GM12878 (cell line): ENCODE measurements at regions not wholly inside any gene's neighbourhood (a gene's known extent, or its start where the extent isn't known, plus 50 kb on each side); places are given as distances from the start of the nearest gene placed in this dataset.

Experiments used
- ATAC-seq: fragments of 200-7000 bp; cut with Tn5 transposase; 3 replicates; pipeline ENCODE4 v1.9.1; 2020; ENCODE audit warnings: mild to moderate bottlenecking, moderate library complexity
- BruUV-seq: library from RNA; stranded (reverse); fragments of 400-500 nt; replicated peaks from 2 replicates; lab custom pipeline; 2021; lab: Mats Ljungman, UMichigan
- CTCF ChIA-PET: fragments of 300-600 bp; sonication (Branson Sonifier 250); formaldehyde crosslinking; extraction: SDS; loops from one replicate; lab custom pipeline; 2021; ENCODE audit warnings: inconsistent platforms; lab: Yijun Ruan, JAX
- POLR2A ChIA-PET: fragments of 350-600 bp; formaldehyde crosslinking; extraction: SDS; loops from one replicate; lab custom pipeline; 2021; ENCODE audit warnings: inconsistent platforms; lab: Charles Lee
- RAD21 ChIA-PET: fragments of 300-600 bp; sonication (Branson Sonifier 250); formaldehyde crosslinking; loops from one replicate; lab custom pipeline; 2023; ENCODE audit warnings: antibody characterized with exemption; ENCODE audit not compliant: unreplicated experiment; lab: Charles Lee
- SMC1A ChIA-PET: fragments of 300-600 bp; sonication (Branson Sonifier 250); formaldehyde crosslinking; loops from one replicate; lab custom pipeline; 2023; ENCODE audit not compliant: unreplicated experiment, uncharacterized antibody; lab: Charles Lee
- DNase-seq: peaks from one replicate; pipeline ENCODE4 v3.0.0-alpha.2; 2011; ENCODE audit warnings: low read depth, low spot score
- FAIRE-seq: peaks from 3 replicates; lab custom pipeline; 2011; peaks lifted over from hg19 to GRCh38; lab: Jason Lieb, UNC
- H2AFZ ChIP-seq: 2 replicates; pipeline ENCODE4 v1.6.0; 2011; ENCODE audit warnings: low read depth, low read length, control low read depth; ENCODE audit not compliant: control insufficient read depth
- H3K27ac ChIP-seq: 2 replicates; pipeline ENCODE4 v1.5.1; 2011; ENCODE audit warnings: control low read depth; ENCODE audit not compliant: control insufficient read depth, insufficient read depth
- H3K27me3 ChIP-seq, 2 experiments: replicated peaks in 1 of 2; 2 replicates each; pipeline versions ENCODE4 v1.6.0 to v1.6.1; 2011; ENCODE audit warnings: low read length in 1 of 2; ENCODE audit not compliant: control insufficient read depth in 2 of 2, insufficient read depth in 2 of 2
- H3K36me3 ChIP-seq, 2 experiments: 2 replicates each; pipeline ENCODE4 v1.5.1; 2011; ENCODE audit warnings: low read length in 1 of 2; ENCODE audit not compliant: control insufficient read depth in 2 of 2, insufficient read depth in 2 of 2
- H3K4me1 ChIP-seq: 2 replicates; pipeline ENCODE4 v1.6.1; 2011; ENCODE audit warnings: mild to moderate bottlenecking, low read length, moderate library complexity, mixed read lengths; ENCODE audit not compliant: control insufficient read depth, insufficient read depth
- H3K4me2 ChIP-seq: 2 replicates; pipeline ENCODE4 v1.6.0; 2011; ENCODE audit warnings: control low read depth; ENCODE audit not compliant: control insufficient read depth, insufficient read depth
- H3K4me3 ChIP-seq: fragments of 200-600 bp; sonication (generic); 2 replicates; pipeline ENCODE4 v1.5.1; 2016
- H3K79me2 ChIP-seq: 2 replicates; pipeline ENCODE4 v1.6.0; 2011; ENCODE audit warnings: low read length; ENCODE audit not compliant: control insufficient read depth, insufficient read depth
- H3K9ac ChIP-seq: 2 replicates; pipeline ENCODE4 v1.8.0; 2011; ENCODE audit warnings: low read length, control low read depth, mixed read lengths; ENCODE audit not compliant: control insufficient read depth, insufficient read depth
- H3K9me3 ChIP-seq: replicated peaks from 3 replicates; pipeline ENCODE4 v1.5.1; 2011; ENCODE audit warnings: mild to moderate bottlenecking, low read length; ENCODE audit not compliant: control insufficient read depth, insufficient read depth
- H4K20me1 ChIP-seq: 2 replicates; pipeline ENCODE4 v1.6.0; 2011; ENCODE audit not compliant: control insufficient read depth, insufficient read depth
- ASH2L ChIP-seq: fragments of 300-600, 200-600 bp; sonication (generic); IDR thresholded peaks from 2 replicates; pipeline ENCODE4 v1.6.1; 2017; ENCODE audit warnings: low read depth, mild to moderate bottlenecking, borderline replicate concordance
- CBX3 ChIP-seq: fragments of 200-600 bp; sonication (generic); IDR thresholded peaks from 2 replicates; pipeline ENCODE4 v1.6.1; 2016; ENCODE audit warnings: low read depth, borderline replicate concordance
- CEBPB ChIP-seq, 2 experiments: fragments of 150-350 bp in 1 of 2; IDR thresholded peaks; 2 replicates each; pipeline ENCODE4 v1.6.1; 2012 to 2014; ENCODE audit warnings: low read depth in 2 of 2, low read length in 2 of 2, borderline replicate concordance in 1 of 2, inconsistent platforms in 1 of 2
- EZH2 ChIP-seq: IDR thresholded peaks from 2 replicates; pipeline ENCODE4 v1.6.1; 2012; ENCODE audit warnings: low read depth, mild to moderate bottlenecking, control low read depth, inconsistent platforms, low read length, borderline replicate concordance; ENCODE audit not compliant: control insufficient read depth
- HDGF ChIP-seq: fragments of 450-650 bp; IDR thresholded peaks from 2 replicates; pipeline ENCODE4 v1.6.1; 2016; ENCODE audit warnings: antibody characterized with exemption
- MYB ChIP-seq: fragments of 150-350 bp; IDR thresholded peaks from 2 replicates; pipeline ENCODE4 v1.6.1; 2014; ENCODE audit warnings: mild to moderate bottlenecking, low read depth, low read length, borderline replicate concordance
- NRF1 ChIP-seq: conservative IDR thresholded peaks from 2 replicates; pipeline ENCODE4 v1.6.1; 2011; ENCODE audit warnings: mild to moderate bottlenecking, low read depth, low read length, improper control_type of control experiment
- POLR2AphosphoS2 ChIP-seq: IDR thresholded peaks from 2 replicates; pipeline ENCODE4 v1.6.1; 2011; ENCODE audit warnings: low read depth, mild to moderate bottlenecking, low read length, improper control_type of control experiment, moderate library complexity
- RAD21 ChIP-seq: IDR thresholded peaks from 2 replicates; pipeline ENCODE4 v1.6.1; 2011; ENCODE audit warnings: mild to moderate bottlenecking, low read depth, low read length, moderate library complexity; ENCODE audit not compliant: insufficient read depth
- TCF7 ChIP-seq: IDR thresholded peaks from 2 replicates; pipeline ENCODE4 v1.6.1; 2014; ENCODE audit warnings: antibody characterized with exemption, borderline replicate concordance
- YBX1 ChIP-seq: fragments of 450-650 bp; IDR thresholded peaks from 2 replicates; pipeline ENCODE4 v1.6.1; 2016; ENCODE audit warnings: antibody characterized with exemption
- ZNF217 ChIP-seq: fragments of 450-650 bp; IDR thresholded peaks from 2 replicates; pipeline ENCODE4 v1.6.1; 2017; ENCODE audit warnings: antibody characterized with exemption, mild to moderate bottlenecking
- WGBS: methylation state at CpG from one replicate; pipeline ENCODE4 v1.1.6; 2016; ENCODE audit warnings: low lambda C conversion rate; ENCODE audit not compliant: insufficient replicate concordance, insufficient coverage; ENCODE audit errors: missing lambda C conversion rate; 5-methylcytosine and 5-hydroxymethylcytosine counted together
- in situ Hi-C: fragments of 300-500 bp; cut with MboI; formaldehyde crosslinking; loops from 9 replicates; pipeline ENCODE4 v1.14.3; 2018; ENCODE audit warnings: mixed read lengths
- intact Hi-C: fragments of 100-400 bp; cut with micrococcal nuclease; formaldehyde crosslinking; loops from one replicate; pipeline ENCODE4 v1.14.2; 2022; ENCODE audit not compliant: unreplicated experiment
- TF ChIP-seq, protein P1 (sequence below): IDR thresholded peaks from 2 replicates; pipeline ENCODE4 v1.6.1; 2011; ENCODE audit warnings: borderline replicate concordance, low read depth, mild to moderate bottlenecking, moderate library complexity, mixed read lengths, low read length; ENCODE audit not compliant: insufficient read depth; ENCODE audit errors: extremely low read length
- TF ChIP-seq, protein P2 (sequence below): fragments of 450-650 bp; IDR thresholded peaks from 2 replicates; pipeline ENCODE4 v1.6.1; 2017; ENCODE audit warnings: antibody characterized with exemption, mild to moderate bottlenecking, moderate library complexity
- TF ChIP-seq, protein P3 (sequence below): fragments of 450-650 bp; IDR thresholded peaks from 2 replicates; pipeline ENCODE4 v1.6.1; 2017; ENCODE audit warnings: low read depth, mild to moderate bottlenecking, moderate library complexity
- TF ChIP-seq, protein P4 (sequence below): fragments of 450-650 bp; IDR thresholded peaks from 2 replicates; pipeline ENCODE4 v1.6.1; 2017; ENCODE audit warnings: mild to moderate bottlenecking, moderate library complexity

DNA sequence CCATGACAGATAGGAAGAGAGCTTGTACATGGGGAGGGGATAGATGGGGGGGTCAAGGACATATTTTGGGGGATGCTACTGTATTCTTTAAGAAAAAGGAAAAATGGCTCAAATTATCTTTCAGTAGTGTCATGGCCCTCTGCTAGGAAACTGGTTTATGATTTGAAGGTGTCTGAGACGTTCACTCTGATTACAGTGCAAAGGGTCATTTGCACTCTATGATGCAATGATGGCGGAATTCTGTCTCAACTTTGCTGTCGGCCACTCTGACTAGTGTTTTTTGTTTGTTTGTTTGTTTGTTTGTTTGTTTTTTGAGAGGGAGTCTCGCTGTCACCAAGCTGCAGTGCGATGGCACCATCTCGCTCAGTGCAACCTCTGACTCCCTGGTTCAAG is 180.0 kb downstream of the SOX4 start:
- DNase-seq (no peak), ATAC-seq (no peak), FAIRE-seq (no peak)
- ChIA-PET CTCF (interaction anchor here (1.3 kb wide), 1 partner anchor 122 kb away, joined by 3 read pairs; no protein-coding TSS in a partner anchor), RAD21 (no interaction called here), POLR2A (interaction anchor here (0.7 kb wide), 1 partner anchor 185 kb away, joined by 3 read pairs; no protein-coding TSS in a partner anchor), SMC1A (no interaction called here)
- no TSS peak for BruUV-seq
- H3K36me3 ChIP-seq = no peaks in the 10 kb centered on the region
- no peak overlapping the region for H3K27ac ChIP-seq
- H3K79me2 ChIP-seq = no peaks in the 10 kb centered on the region
- no peak overlapping the region for H3K4me2 ChIP-seq
- no peak overlapping the region for H3K9ac ChIP-seq
- no peaks in the 10 kb centered on the region for H4K20me1 ChIP-seq
- H3K4me1 ChIP-seq = no peaks in the 10 kb centered on the region
- H3K9me3 ChIP-seq = no peaks in the 10 kb centered on the region
- intact Hi-C loops = no loop called here
- 54% methylated on average over 6 of the region's 6 CpGs for WGBS
- H2AFZ ChIP-seq = no peak overlapping the region
- no peak overlapping the region for H3K4me3 ChIP-seq
- no peaks in the 10 kb centered on the region for H3K27me3 ChIP-seq
- in situ Hi-C loops = no loop called here
- no peak for TF ChIP-seq CBX3
- TF ChIP-seq EZH2 = no peak
- TF ChIP-seq RAD21 = no peak
- TF ChIP-seq TCF7 = no peak
- TF ChIP-seq MYB = no peak
- TF ChIP-seq ASH2L = no peak
- TF ChIP-seq ZNF217 = no peak
- TF ChIP-seq, protein P1, sequence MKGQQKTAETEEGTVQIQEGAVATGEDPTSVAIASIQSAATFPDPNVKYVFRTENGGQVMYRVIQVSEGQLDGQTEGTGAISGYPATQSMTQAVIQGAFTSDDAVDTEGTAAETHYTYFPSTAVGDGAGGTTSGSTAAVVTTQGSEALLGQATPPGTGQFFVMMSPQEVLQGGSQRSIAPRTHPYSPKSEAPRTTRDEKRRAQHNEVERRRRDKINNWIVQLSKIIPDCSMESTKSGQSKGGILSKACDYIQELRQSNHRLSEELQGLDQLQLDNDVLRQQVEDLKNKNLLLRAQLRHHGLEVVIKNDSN = no peak
- TF ChIP-seq, protein P2, sequence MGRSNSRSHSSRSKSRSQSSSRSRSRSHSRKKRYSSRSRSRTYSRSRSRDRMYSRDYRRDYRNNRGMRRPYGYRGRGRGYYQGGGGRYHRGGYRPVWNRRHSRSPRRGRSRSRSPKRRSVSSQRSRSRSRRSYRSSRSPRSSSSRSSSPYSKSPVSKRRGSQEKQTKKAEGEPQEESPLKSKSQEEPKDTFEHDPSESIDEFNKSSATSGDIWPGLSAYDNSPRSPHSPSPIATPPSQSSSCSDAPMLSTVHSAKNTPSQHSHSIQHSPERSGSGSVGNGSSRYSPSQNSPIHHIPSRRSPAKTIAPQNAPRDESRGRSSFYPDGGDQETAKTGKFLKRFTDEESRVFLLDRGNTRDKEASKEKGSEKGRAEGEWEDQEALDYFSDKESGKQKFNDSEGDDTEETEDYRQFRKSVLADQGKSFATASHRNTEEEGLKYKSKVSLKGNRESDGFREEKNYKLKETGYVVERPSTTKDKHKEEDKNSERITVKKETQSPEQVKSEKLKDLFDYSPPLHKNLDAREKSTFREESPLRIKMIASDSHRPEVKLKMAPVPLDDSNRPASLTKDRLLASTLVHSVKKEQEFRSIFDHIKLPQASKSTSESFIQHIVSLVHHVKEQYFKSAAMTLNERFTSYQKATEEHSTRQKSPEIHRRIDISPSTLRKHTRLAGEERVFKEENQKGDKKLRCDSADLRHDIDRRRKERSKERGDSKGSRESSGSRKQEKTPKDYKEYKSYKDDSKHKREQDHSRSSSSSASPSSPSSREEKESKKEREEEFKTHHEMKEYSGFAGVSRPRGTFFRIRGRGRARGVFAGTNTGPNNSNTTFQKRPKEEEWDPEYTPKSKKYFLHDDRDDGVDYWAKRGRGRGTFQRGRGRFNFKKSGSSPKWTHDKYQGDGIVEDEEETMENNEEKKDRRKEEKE = no peak
- no peak for TF ChIP-seq YBX1
- TF ChIP-seq, protein P3, sequence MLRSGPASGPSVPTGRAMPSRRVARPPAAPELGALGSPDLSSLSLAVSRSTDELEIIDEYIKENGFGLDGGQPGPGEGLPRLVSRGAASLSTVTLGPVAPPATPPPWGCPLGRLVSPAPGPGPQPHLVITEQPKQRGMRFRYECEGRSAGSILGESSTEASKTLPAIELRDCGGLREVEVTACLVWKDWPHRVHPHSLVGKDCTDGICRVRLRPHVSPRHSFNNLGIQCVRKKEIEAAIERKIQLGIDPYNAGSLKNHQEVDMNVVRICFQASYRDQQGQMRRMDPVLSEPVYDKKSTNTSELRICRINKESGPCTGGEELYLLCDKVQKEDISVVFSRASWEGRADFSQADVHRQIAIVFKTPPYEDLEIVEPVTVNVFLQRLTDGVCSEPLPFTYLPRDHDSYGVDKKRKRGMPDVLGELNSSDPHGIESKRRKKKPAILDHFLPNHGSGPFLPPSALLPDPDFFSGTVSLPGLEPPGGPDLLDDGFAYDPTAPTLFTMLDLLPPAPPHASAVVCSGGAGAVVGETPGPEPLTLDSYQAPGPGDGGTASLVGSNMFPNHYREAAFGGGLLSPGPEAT = no peak
- TF ChIP-seq HDGF = no peak
- TF ChIP-seq NRF1 = no peak
- TF ChIP-seq CEBPB (IDR thresholded peaks at IDR 0.05; ENCODE audit: borderline replicate concordance in 1 of 2, low read depth in 2 of 2, low read length in 2 of 2) = no peak
- TF ChIP-seq, protein P4, sequence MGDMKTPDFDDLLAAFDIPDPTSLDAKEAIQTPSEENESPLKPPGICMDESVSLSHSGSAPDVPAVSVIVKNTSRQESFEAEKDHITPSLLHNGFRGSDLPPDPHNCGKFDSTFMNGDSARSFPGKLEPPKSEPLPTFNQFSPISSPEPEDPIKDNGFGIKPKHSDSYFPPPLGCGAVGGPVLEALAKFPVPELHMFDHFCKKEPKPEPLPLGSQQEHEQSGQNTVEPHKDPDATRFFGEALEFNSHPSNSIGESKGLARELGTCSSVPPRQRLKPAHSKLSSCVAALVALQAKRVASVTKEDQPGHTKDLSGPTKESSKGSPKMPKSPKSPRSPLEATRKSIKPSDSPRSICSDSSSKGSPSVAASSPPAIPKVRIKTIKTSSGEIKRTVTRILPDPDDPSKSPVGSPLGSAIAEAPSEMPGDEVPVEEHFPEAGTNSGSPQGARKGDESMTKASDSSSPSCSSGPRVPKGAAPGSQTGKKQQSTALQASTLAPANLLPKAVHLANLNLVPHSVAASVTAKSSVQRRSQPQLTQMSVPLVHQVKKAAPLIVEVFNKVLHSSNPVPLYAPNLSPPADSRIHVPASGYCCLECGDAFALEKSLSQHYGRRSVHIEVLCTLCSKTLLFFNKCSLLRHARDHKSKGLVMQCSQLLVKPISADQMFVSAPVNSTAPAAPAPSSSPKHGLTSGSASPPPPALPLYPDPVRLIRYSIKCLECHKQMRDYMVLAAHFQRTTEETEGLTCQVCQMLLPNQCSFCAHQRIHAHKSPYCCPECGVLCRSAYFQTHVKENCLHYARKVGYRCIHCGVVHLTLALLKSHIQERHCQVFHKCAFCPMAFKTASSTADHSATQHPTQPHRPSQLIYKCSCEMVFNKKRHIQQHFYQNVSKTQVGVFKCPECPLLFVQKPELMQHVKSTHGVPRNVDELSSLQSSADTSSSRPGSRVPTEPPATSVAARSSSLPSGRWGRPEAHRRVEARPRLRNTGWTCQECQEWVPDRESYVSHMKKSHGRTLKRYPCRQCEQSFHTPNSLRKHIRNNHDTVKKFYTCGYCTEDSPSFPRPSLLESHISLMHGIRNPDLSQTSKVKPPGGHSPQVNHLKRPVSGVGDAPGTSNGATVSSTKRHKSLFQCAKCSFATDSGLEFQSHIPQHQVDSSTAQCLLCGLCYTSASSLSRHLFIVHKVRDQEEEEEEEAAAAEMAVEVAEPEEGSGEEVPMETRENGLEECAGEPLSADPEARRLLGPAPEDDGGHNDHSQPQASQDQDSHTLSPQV = no peak
- TF ChIP-seq POLR2AphosphoS2 = no peak
